ENCODE measurements at regions not wholly inside any gene's neighbourhood (a gene's known extent, or its start where the extent isn't known, plus 50 kb on each side); places are given as distances from the start of the nearest gene placed in this dataset.
"Not testable (repeated sequence)": the region's sequence is repeated elsewhere in the genome, so short reads cannot be mapped to it uniquely, and the experiment has no call there.

DNA sequence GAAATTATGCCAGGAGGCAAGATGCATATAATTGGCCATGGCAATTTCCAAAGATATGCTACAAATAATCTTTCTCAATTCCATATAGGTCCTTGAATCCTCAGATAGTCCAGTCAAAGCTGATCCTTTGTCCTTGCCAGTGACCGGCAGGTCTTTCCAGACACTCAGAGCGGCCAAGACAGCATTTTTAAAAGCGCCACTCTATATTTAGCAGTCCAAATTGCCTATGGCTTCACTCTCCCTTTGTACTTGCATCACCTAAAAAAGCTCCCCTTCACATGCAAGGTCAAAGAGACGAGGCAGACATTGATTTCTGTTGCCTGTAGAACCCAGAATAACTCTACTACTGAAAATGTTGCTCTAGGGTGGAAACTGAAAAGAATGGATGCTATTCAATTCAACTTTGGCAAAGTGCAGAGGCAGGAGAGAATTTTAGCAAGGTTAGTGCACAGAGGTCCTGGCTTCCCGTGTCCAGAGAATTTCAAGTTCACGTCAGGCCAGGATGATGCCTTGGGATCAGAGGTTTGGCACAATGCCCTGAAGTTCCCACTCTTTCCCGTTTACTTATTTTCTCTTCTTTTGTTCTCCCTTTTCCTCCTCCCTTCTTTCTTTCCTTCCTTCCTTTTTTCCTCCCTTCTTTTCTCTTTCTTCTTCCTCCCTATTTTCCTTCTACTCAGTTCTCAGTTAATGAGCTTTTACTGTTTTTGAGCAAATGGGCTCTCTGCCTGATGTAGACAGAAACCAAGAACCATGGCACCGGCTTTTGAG, 108.5 kb downstream of the KCNK1 start:
- no peak for DNase-seq

DNA sequence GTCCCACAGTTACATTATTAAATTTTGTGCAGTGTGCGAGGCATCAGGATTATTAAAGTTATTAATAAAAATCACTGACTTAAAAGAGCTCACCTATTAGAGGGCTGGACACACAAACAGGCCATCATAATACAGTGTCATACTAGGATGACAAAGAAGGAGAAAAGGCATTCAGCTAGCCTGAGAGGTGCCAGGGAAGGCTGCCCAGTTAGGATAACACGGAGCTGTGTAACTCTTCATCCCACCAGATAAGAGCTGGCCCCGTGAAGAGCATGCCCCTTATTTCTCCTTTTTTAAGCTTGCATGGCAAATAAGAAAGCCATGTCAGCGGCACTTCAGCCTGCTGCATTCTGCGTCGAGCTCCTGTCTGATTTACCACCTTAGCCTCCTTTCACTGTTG, 109.5 kb downstream of the KCNK1 start:
- no peak for DNase-seq

DNA sequence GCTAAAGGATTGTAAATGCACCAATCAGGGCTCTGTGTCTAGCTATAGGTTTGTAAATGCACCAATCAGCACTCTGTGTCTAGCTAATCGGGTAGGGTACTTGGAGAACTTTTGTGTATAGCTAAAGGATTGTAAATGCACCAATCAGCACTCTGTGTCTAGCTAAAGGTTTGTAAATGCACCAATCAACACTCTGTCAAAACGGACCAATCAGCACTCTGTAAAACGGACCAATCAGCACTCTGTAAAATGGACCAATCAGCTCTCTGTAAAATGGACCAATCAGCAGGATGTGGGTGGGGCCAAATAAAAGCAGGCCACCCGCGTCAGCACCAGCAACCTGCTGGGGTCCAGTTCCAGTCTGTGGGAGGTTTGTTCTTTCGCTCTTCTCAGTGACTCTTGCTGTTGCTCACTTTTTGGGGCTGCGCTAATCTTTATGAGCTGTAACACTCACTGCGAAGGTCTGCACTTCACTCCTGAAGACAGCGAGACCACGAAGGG, 110.3 kb downstream of the KCNK1 start:
- not testable (repeated sequence) for DNase-seq

DNA sequence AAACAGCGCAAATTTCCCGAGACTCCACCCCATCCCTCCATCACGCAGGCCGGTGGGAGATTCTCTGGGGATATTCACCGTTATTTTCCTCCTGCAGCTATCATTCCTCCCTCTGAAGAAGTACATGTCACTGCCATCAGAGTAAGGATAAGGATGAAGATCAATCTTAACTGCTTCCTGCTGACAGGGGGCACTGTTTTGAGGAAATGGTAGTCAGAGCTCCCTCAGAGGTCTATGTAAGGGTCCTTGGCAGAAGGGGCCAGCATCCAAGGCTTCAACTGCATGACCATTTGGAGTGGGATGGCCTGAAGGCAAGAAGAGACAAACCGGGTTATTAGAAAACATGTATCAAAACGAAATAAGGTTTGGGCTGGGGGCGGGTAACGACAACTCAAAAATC, 111.5 kb downstream of the KCNK1 start:
- no peak for DNase-seq

DNA sequence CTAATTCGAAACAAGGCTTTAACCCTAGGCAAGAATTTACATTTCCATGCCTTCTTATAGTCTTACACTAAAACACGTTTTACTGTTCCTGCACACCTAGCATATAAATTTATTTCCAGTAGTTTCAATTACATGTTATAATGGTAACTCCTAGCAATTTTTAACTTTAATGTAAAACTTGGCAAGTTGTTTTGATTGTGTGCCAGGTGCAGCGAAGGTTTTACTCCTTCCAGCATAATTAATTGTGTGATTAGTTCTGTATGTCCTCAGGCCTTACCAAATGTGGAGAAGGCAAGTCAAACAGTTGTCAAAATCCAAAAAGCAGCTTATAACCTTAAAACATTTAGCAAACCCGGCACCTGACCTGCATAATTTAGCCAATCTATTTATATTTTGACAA, 114.8 kb downstream of the KCNK1 start:
- DNase-seq: no peak

DNA sequence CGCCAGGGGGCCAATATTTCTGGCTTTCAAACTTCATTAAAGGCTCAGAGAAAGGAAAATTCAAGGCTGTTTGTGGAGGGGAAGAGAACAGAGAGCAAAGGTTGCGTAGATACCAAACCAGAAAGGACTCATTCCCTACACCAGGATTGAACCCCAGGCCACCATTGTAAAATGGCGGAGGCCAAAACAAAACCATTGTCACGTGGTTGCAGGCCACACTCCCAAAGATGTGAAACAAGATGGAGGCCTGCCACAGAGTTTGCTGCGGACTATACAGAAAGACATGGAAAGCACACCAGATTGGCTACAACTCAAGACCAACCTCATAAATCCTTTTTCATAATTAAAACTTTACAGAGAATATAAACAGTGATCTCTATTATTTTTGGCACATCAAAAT, 116.5 kb downstream of the KCNK1 start:
- DNase-seq: no peak

DNA sequence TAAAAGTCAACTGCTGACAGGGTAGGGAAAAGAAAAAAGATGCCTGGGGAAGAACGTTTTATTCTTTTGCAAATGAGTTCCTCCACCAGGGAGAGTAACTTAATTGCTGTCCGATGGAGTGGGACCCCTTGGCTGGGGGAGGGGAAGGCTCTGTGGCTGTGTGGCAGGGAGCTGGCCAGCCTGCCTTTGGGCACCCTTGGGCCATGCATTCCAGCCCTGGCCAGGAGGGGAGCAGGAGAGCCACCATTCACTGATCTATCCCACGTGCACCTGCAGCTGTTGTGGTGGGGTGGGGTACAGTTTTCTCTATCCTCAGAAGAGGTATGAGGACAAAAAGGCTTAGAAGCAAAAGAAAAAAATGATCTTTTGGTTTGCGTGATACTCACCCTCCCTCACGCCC, 116.9 kb downstream of the KCNK1 start:
- DNase-seq: no peak

DNA sequence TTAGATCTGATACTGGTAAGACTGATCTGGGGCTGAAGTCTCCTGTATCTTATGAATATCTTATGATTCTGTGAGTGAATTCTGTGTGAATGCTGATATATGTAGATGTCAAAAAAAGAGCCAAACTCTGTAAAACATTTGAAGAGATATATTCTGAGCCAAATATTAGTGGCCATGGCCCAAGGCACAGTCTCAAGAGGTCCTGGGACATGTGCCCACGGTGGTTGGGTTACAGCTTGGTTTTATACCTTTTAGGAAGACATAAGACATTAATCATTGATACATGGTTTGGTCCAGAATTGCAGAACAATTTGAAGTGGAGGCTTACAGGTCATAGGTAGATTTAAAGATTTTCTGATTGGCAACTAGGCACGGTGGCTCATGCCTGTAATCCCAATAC, 118.3 kb downstream of the KCNK1 start:
- DNase-seq: no peak

DNA sequence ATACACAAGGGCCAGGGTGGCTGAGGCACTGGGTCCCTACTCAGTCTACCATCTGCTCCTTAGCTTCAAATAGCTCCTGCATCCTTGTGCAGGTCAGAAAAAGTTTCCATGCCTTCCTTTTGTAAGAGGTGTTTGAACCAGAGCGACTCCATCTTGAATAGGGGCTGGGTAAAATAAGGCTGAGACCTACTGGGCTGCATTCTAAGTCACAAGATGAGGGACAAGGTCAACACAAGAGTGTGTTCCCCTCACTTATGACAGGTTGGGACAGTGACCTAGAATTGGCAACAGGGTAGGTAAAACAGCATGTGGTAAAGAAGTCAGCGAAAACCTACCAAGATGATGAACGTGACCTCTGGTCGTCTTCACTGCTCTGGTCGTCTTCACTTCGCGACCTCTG, 120.5 kb downstream of the KCNK1 start:
- no peak for DNase-seq

DNA sequence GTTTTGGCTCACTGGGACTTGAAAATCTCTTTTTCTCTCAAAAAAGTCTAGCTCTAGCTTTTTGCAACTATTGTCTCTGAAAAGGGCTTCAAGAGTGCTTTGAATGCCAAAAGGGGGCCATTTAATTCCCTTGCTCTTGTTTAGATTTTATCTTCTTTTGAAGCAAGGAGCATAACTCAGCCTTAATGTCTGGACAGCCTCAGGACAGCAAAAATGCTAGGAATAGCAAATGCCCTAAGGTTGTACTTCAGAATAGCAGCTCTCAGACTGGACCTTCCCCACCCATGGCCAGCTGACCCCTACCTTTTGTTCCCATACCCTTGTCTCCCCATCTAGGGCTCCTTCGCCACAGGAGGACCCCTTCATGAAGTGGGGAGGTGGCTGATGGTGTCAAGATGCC, 121.4 kb downstream of the KCNK1 start:
- no peak for DNase-seq

DNA sequence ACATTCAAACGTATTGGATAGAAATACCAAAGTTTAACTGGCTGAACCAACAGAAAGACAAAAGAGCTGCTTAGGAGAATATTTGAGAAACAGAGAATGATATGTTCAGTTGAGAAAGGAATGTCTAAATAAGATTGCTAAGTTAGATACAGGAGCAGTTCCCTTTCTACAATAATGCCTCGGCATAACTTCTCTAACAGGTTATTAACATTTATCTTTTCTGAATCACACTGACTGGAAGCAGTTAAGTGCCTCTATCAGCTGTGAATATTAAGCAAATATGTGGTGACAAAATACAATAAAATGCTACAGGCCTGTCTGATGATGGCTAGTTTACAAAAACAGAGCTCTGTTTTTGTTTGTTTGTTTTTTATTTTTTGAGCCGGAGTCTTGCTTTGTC, 121.9 kb downstream of the KCNK1 start:
- DNase-seq: no peak

DNA sequence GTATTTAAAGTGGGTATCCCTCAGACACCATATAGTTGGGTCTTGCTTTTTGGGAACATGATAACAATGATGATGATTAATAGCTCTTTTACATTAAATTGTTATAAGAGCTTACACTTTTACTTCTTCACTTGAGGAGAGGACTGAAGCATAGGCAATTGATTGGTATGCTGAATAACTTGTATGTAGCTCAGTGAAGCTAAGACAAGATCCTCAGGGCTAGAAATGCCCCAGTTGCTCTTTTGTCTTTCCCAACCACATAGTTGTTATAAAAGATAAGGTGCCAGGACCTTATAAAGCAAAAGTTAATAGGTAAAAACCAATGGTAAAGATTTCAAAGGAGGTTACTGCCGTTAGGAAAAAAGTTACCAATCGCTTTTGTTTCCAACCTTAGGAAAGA, 123.4 kb downstream of the KCNK1 start:
- DNase-seq: no peak

DNA sequence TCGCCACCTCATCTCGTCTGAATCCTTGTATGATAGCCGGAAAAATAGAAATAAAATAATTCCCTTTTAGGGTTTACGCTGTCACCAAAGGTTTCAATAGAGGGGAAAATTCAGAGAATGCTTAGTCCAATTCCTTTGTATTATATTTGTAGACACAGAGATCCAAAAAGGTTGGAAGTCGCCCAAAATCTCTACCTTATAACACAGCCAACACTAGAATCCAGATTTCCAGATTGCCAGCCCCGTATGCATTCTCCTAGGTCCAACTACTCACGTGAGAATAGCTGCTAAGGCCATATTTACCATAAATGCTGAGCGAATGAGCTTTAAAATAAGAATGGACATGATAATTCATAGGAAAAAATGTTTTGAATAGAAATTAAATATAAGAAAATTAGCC, 124.5 kb downstream of the KCNK1 start:
- no peak for DNase-seq

DNA sequence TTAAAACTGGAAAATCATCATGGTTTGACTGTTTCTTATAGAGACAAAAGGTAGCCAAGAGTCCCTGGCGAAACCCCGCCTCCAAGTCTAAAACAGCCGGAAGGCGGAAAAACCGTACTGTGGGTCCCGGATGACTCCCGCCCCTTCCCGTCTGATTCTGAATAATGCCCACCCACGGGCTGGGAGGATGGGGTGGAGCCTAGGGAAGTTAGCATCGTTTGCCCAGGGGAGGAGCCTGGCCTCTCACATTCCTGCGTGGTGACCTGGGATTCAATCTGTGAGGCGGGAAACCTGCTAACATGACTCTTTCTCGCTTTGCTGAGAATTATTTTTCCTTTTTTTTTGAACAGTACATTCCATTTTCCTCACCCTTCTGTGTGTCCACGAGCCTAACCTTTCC, 124.9 kb downstream of the KCNK1 start:
- no peak for DNase-seq

DNA sequence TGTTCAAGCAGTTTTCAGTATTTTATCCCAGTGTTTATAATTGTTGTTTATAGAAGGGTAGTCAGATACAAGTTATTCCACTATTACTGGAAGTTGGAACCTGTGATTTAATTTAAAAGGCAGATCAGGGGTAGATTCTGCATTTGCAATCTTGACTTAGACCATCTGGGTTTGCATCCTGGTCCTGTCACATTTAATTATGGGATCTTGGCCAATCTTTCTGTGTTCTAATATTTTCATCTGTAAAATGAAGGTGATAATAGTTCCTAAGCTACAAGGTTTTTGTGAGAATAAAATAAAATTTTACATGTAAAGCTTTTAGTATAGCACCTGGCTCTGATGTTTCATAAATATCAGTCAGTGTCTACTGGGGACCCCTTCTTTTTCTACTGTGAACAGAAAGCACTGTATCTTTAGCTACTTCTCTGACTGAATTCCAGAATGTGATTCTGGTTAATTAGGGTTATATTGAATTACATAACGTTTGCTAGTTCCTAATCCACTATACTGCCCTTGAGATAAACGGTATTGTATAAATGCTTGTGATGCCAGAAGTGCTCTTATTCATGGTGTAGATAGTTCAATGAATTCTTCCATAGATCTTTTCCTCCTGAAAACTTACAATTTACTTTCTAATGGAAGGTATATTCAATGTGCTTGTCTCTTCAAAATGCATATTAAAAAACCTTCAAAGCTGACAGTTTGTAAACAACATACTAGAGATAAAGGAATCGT, 131.0 kb downstream of the KCNK1 start:
- DNase-seq: no peak

DNA sequence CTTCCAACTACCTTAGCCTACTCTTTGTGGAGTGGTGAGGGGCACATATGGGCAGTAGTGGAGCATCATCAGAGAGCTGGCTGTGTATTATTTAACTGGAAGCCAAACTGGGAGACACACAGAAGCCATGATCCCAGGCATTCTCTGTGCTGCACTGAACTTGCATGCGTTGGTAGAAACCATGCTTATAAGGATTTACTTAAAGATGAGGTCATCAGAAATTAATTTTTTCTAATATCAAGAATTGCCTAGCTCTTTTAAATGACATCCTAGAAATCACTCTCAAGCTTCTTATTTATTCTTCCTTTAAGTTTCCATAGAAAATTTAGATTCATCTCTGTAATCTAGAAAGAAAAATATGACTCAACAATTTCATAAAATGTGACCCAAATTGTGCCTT, 136.2 kb downstream of the KCNK1 start:
- no peak for DNase-seq

DNA sequence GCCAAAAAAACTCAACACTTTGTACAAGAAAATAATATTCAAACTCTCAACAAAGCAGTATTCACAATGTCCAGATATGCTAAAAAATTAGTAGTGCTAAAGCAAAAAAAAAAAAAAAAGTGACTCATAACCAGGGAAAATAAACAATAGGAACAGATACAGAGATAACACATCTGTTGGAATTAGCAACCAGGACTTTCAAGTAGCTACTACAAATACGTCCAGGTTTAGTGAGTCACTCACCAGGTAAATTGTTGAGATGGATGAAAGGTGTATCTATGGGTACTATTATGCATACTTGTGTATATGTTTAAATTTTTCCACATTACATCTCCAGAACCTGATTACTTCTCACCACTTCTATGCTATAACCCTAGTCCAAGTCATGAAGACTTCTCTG, 144.8 kb upstream of the SLC35F3 start:
- DNase-seq: no peak

DNA sequence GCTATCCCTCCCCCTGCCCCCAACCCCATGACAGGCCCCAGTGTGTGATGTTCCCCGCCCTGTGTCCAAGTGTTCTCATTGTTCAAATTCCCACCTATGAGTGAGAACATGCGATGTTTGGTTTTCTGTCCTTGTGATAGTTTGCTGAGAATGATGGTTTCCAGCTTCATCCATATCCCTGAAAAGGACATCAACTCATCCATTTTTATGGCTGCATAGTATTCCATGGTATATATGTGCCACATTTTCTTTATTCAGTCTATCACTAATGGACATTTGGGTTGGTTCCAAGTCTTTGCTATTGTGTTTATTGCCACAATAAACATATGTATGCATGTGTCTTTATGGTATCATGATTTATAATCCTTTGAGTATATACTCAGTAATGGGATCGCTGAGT, 140.2 kb upstream of the SLC35F3 start:
- not testable (repeated sequence) for DNase-seq

DNA sequence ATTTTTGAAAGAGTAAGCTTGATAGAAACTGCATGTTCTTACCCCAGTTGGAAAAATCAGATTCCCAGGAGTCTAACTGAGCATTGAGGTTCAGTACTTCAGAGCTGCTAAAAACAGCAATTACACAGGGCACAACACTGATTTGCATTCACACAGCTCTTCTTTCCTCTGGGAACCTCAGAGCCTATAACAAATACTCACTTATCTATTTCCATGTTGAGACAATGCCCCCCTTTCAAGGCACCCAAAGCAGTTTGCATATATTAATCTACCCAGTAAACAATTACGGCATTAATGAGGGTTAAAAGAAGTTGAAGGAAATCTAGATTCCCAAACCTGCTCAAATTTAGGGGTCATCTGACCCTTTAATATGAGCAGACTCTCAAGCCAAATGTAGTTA, 126.9 kb upstream of the SLC35F3 start:
- no peak for DNase-seq

DNA sequence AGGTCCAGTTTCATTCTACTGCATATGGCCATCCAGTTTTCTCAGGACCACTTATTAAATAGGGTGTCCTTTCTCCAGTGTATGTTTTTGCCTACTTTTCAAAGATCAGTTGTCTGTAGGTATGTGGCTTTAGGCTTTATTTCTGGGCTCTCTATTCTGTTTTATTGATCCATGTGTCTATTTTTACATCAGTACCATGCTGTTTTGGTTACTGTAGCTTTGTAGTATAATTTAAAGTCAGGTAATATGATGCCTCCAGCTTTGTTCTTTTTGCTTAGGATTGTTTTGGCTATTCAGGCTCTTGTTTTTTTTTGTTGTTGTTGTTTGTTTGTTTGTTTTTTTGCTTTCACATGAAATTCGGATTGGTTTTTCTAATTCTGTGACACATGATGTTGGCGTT, 124.4 kb upstream of the SLC35F3 start:
- no peak for DNase-seq

DNA sequence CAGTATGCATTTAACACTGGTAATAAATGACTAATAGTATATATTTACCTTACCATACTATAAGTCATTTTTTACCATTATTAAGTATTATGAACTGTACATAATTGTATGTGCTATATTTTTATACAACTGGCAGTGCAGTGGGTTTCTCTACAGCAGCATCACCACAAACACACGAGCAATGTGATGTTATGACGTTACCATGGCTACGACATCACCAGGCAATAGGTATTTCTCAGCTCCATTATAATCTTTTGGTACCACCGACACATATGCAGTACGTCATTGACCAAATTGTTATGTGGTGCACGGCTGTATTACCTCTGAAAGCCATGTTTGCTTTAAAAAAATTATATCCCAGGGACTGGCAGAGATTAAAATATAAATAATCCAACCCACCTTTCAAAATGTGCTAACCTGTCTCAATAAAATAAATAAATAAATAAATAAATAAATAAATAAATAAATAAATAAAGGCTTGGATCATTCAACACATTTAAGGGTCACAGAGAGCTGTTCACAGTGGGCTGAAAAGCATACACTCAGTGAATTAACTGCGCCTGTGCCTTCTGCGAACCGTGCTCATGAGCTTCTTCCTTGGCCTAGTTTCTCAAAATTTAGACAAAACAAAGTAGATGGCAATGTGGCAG, 121.4 kb upstream of the SLC35F3 start:
- DNase-seq: no peak

DNA sequence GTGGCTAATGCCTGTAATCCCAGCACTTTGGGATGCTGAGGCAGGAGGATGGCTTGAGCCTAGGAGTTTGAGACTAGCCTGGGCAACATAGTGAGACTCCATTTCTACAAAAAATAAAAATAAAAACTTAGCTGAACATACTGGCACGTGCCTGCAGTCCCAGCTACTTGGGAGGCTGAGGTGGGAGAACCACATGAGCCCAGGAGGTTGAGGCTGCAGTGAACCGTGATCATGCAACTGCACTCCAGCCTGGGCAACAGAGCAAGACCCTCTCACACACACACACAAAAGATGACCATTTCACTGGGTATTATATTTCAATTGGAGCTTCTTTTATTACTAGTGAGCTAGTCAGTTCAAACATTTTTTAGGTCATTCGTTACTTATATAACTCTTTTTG, 116.9 kb upstream of the SLC35F3 start:
- DNase-seq: no peak

DNA sequence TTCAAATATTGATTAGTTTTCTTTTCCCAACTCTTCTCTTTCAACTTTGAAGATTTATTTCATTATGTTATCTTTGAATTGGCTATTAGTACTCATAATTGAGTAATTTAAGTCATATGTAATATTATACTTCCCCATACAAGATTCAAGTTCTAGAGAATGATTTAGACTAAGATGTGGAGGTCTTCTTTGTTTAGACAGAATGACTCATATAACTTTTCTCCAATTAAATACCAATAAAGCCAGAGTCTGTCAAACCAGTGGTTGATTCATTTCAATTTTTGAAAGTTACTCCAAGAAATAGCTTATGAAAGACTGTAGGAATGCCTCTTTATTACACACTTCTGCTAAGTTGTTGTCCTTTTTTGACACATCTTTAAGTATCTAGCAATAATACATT, 115.8 kb upstream of the SLC35F3 start:
- DNase-seq: no peak

DNA sequence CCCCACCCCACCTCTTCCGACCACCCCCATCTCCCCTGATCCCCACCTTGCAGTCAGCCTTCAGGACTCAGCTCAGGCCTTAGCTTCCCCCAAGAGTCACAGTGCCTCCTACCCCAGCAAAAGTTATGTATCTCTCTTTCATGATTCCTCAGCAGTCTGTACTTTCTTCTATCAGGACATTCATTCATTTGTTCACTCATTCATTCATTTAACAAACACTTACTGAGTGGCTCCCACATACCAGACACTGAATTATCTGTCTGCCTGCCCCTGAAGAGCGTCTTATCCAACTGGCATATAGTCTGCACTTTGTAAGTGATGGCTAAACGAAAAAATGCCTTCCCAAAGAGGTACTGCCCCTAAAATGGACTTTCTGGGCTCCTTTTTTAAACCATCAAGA, 114.4 kb upstream of the SLC35F3 start:
- no peak for DNase-seq

Data from inflammatory macrophage treated with lipopolysaccharide for 4 hours (primary cell).